Mesothelial cell of epicardium (in vitro differentiated cells): ENCODE measurements at regions not wholly inside any gene's neighbourhood (a gene's known extent, or its start where the extent isn't known, plus 50 kb on each side); places are given as distances from the start of the nearest gene placed in this dataset.

Source experiments
- DNase-seq, 2 experiments: peaks; one replicate each; pipeline ENCODE4 v3.0.0; 2021; ENCODE audit warnings: low spot score in 2 of 2; ENCODE audit not compliant: unreplicated experiment in 2 of 2
- H3K27ac Mint-ChIP-seq: 2 replicates; pipeline ENCODE4 v1.8.0; 2021; ENCODE audit warnings: mixed read lengths
- H3K27me3 Mint-ChIP-seq: 2 replicates; pipeline ENCODE4 v1.8.0; 2021; ENCODE audit warnings: low read depth, mixed read lengths
- H3K36me3 Mint-ChIP-seq: 2 replicates; pipeline ENCODE4 v1.8.0; 2021; ENCODE audit warnings: mixed read lengths
- H3K4me1 Mint-ChIP-seq: 2 replicates; pipeline ENCODE4 v1.8.0; 2021; ENCODE audit warnings: mixed read lengths
- H3K4me3 Mint-ChIP-seq: 2 replicates; pipeline ENCODE4 v1.8.0; 2021; ENCODE audit warnings: mild to moderate bottlenecking, moderate library complexity, mixed read lengths
- H3K9me3 Mint-ChIP-seq: 2 replicates; pipeline ENCODE4 v1.8.0; 2021; ENCODE audit warnings: mixed read lengths
- TF ChIP-seq, protein P1 (sequence below): fragments of 200-600 bp; sonication (generic); IDR thresholded peaks from one replicate; pipeline ENCODE4 v1.5.0; 2021; ENCODE audit warnings: antibody characterized with exemption; ENCODE audit not compliant: unreplicated experiment

GRCh38 chr20:21615617-21616080 lies 89.8 kb upstream of the PAX1 start:
- TF ChIP-seq, protein P1, sequence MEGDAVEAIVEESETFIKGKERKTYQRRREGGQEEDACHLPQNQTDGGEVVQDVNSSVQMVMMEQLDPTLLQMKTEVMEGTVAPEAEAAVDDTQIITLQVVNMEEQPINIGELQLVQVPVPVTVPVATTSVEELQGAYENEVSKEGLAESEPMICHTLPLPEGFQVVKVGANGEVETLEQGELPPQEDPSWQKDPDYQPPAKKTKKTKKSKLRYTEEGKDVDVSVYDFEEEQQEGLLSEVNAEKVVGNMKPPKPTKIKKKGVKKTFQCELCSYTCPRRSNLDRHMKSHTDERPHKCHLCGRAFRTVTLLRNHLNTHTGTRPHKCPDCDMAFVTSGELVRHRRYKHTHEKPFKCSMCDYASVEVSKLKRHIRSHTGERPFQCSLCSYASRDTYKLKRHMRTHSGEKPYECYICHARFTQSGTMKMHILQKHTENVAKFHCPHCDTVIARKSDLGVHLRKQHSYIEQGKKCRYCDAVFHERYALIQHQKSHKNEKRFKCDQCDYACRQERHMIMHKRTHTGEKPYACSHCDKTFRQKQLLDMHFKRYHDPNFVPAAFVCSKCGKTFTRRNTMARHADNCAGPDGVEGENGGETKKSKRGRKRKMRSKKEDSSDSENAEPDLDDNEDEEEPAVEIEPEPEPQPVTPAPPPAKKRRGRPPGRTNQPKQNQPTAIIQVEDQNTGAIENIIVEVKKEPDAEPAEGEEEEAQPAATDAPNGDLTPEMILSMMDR: peak; percentile 60
- DNase-seq: peak; percentile 31 to 70
- no peaks in the 10 kb centered on the region for H3K36me3 Mint-ChIP-seq
- H3K4me1 Mint-ChIP-seq: peaks cover 1% of the 10 kb centered on the region
- no peak overlapping the region for H3K27ac Mint-ChIP-seq
- H3K4me3 Mint-ChIP-seq: no peak overlapping the region
- H3K27me3 Mint-ChIP-seq: peaks cover 71% of the 10 kb centered on the region
- H3K9me3 Mint-ChIP-seq: no peaks in the 10 kb centered on the region

- no peaks in the 10 kb centered on the region for H3K9me3 Mint-ChIP-seq
- peaks cover 1% of the 10 kb centered on the region for H3K4me1 Mint-ChIP-seq
- H3K4me3 Mint-ChIP-seq: no peak overlapping the region
- H3K27me3 Mint-ChIP-seq: peaks cover 70% of the 10 kb centered on the region
- TF ChIP-seq, protein P1: no peak
- no peak for DNase-seq
- no peaks in the 10 kb centered on the region for H3K36me3 Mint-ChIP-seq
- H3K27ac Mint-ChIP-seq: no peak overlapping the region
These were observed 90.5 kb upstream of the PAX1 start for GRCh38 chr20:21614980-21615379.

- peaks cover 1% of the 10 kb centered on the region for H3K4me1 Mint-ChIP-seq
- H3K27me3 Mint-ChIP-seq: peaks cover 76% of the 10 kb centered on the region
- H3K9me3 Mint-ChIP-seq: no peaks in the 10 kb centered on the region
- TF ChIP-seq, protein P1: no peak
- no peak for DNase-seq
- H3K27ac Mint-ChIP-seq: no peak overlapping the region
- H3K36me3 Mint-ChIP-seq: no peaks in the 10 kb centered on the region
- no peak overlapping the region for H3K4me3 Mint-ChIP-seq
These were observed 92.0 kb upstream of the PAX1 start for GRCh38 chr20:21613512-21613911.

DNA sequence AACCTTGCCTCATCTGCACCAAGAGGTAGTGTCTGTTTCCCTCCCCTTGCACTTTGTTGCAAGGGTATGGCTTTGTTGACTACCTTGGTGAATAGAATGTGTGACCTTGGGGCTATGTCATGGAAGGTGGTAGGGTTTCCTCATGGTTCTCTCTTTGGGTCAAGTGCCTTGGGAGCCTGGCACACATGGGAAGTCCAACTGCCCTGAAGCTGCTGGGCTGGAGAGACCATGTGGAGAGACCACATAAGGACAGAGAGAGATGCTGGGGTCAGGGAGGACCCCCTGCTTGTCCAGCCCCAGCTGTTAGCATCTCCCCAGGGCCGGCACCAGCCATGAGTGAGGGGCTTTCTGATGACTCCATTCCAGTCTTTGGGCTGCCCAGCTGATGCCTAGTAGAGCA lies 95.5 kb upstream of the PAX1 start:
- Mint-ChIP-seq H3K27ac (no peak overlapping the region), H3K36me3 (no peaks in the 10 kb centered on the region), H3K27me3 (peaks cover 57% of the 10 kb centered on the region), H3K4me1 (peaks cover 1% of the 10 kb centered on the region), H3K4me3 (no peak overlapping the region), H3K9me3 (peaks cover 9% of the 10 kb centered on the region)
- TF ChIP-seq, protein P1: no peak
- no peak for DNase-seq

GRCh38 chr20:21609221-21609620 lies 95.4 kb upstream of the NKX2-2 start:
- Mint-ChIP-seq H3K36me3 (no peaks in the 10 kb centered on the region), H3K27ac (no peak overlapping the region), H3K4me1 (peaks cover 1% of the 10 kb centered on the region), H3K4me3 (no peak overlapping the region), H3K27me3 (peaks cover 49% of the 10 kb centered on the region), H3K9me3 (peaks cover 17% of the 10 kb centered on the region)
- TF ChIP-seq, protein P1: no peak
- DNase-seq: no peak

DNA sequence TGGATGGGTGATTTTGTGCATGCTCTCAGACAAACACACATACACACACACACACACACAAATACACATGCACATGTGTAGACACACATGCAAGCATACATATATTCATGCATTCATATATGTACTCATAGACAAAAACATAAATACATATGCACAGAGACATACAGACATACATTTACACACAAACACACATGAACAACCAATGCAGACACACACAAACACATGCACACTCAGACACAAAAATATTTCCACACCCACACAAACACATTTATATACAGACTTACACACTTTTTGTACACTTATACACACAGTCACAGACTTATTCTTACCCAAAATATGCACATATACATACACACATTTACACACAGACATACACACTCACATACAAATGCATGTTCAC lies 94.9 kb upstream of the NKX2-2 start:
- H3K27ac Mint-ChIP-seq: no peak overlapping the region
- H3K27me3 Mint-ChIP-seq: peaks cover 45% of the 10 kb centered on the region
- DNase-seq: no peak
- H3K9me3 Mint-ChIP-seq: peaks cover 18% of the 10 kb centered on the region
- no peak overlapping the region for H3K4me3 Mint-ChIP-seq
- peaks cover 1% of the 10 kb centered on the region for H3K4me1 Mint-ChIP-seq
- TF ChIP-seq, protein P1: no peak
- no peaks in the 10 kb centered on the region for H3K36me3 Mint-ChIP-seq
